H1 (cell line): ENCODE measurements at regions not wholly inside any gene's neighbourhood (a gene's known extent, or its start where the extent isn't known, plus 50 kb on each side); places are given as distances from the start of the nearest gene placed in this dataset.

Experiments used
- ATF3 ChIP-seq: IDR thresholded peaks from 2 replicates; pipeline ENCODE4 v1.6.1; 2011; ENCODE audit warnings: low read depth, mild to moderate bottlenecking, low read length; ENCODE audit not compliant: insufficient read depth
- CREB1 ChIP-seq: IDR thresholded peaks from 2 replicates; pipeline ENCODE4 v1.6.1; 2012; ENCODE audit warnings: inconsistent platforms
- EZH2 ChIP-seq: fragments of 200-600 bp; sonication (generic); IDR thresholded peaks from 2 replicates; pipeline ENCODE4 v1.7.1; 2012; ENCODE audit warnings: low read depth, mild to moderate bottlenecking, moderate library complexity, low read length, inconsistent platforms; ENCODE audit not compliant: severe bottlenecking
- POLR2AphosphoS5 ChIP-seq: IDR thresholded peaks from 2 replicates; pipeline ENCODE4 v1.6.1; 2011; ENCODE audit warnings: low read depth, low read length
- SIX5 ChIP-seq: IDR thresholded peaks from 2 replicates; pipeline ENCODE4 v1.6.1; 2011; ENCODE audit warnings: mild to moderate bottlenecking, low read depth, low read length

- TF ChIP-seq EZH2 = no peak
- no peak for TF ChIP-seq ATF3
- TF ChIP-seq CREB1 = no peak
- no peak for TF ChIP-seq POLR2AphosphoS5
- no peak for TF ChIP-seq SIX5
Measured at GRCh38 chrY:19868647-19869046, 124.1 kb upstream of the KDM5D start (continued).
